ENCODE measurements at regions not wholly inside any gene's neighbourhood (a gene's known extent, or its start where the extent isn't known, plus 50 kb on each side); places are given as distances from the start of the nearest gene placed in this dataset.
"Not testable (repeated sequence)": the region's sequence is repeated elsewhere in the genome, so short reads cannot be mapped to it uniquely, and the experiment has no call there.

- TF ChIP-seq CTCF (IDR thresholded peaks at IDR 0.05; ENCODE audit: low read depth, low read length) = no peak
- DNase-seq (ENCODE audit: low read depth in 2 of 2) = no peak
- no peak overlapping the region for H3K4me3 ChIP-seq (replicated peaks in 1 of 2; ENCODE audit: low read depth in 2 of 2, low read length in 2 of 2)
These were observed 849.2 kb upstream of the HS3ST5 start for GRCh38 chr6:115191989-115192388.

- DNase-seq (ENCODE audit: low read depth in 2 of 2) = no peak
- no peak for TF ChIP-seq CTCF (IDR thresholded peaks at IDR 0.05; ENCODE audit: low read depth, low read length)
- no peak overlapping the region for H3K4me3 ChIP-seq (replicated peaks in 1 of 2; ENCODE audit: low read depth in 2 of 2, low read length in 2 of 2)
These were observed 847.7 kb upstream of the HS3ST5 start for GRCh38 chr6:115190534-115190933.

- not testable (repeated sequence) for DNase-seq (ENCODE audit: low read depth in 2 of 2); H3K4me3 ChIP-seq (replicated peaks in 1 of 2; ENCODE audit: low read depth in 2 of 2, low read length in 2 of 2)
These were observed 832.6 kb upstream of the HS3ST5 start for GRCh38 chr6:115175456-115175855.

- not testable (repeated sequence) for DNase-seq (ENCODE audit: low read depth in 2 of 2); H3K4me3 ChIP-seq (replicated peaks in 1 of 2; ENCODE audit: low read depth in 2 of 2, low read length in 2 of 2)
These were observed 823.1 kb upstream of the HS3ST5 start for GRCh38 chr6:115165912-115166311.

- no peak for TF ChIP-seq CTCF (IDR thresholded peaks at IDR 0.05; ENCODE audit: low read depth, low read length)
These were observed 816.9 kb upstream of the HS3ST5 start for GRCh38 chr6:115159733-115160132.

GRCh38 chr6:115137910-115138309, 795.1 kb upstream of the HS3ST5 start:
- DNase-seq (ENCODE audit: low read depth in 2 of 2) = no peak
- no peak for TF ChIP-seq CTCF (IDR thresholded peaks at IDR 0.05; ENCODE audit: low read depth, low read length)
- no peak overlapping the region for H3K4me3 ChIP-seq (replicated peaks in 1 of 2; ENCODE audit: low read depth in 2 of 2, low read length in 2 of 2)

More at GRCh38 chr6:115159733-115160132, 816.9 kb upstream of the HS3ST5 start:
- H3K4me3 ChIP-seq (replicated peaks in 1 of 2; ENCODE audit: low read depth in 2 of 2, low read length in 2 of 2) = no peak overlapping the region
- no peak for DNase-seq (ENCODE audit: low read depth in 2 of 2)

- TF ChIP-seq CTCF (IDR thresholded peaks at IDR 0.05; ENCODE audit: low read depth, low read length) = no peak
- H3K4me3 ChIP-seq (replicated peaks in 1 of 2; ENCODE audit: low read depth in 2 of 2, low read length in 2 of 2) = no peak overlapping the region
- no peak for DNase-seq (ENCODE audit: low read depth in 2 of 2)
These were observed 791.0 kb upstream of the HS3ST5 start for GRCh38 chr6:115133790-115134189.

- no peak for DNase-seq (ENCODE audit: low read depth in 2 of 2)
- no peak for TF ChIP-seq CTCF (IDR thresholded peaks at IDR 0.05; ENCODE audit: low read depth, low read length)
- H3K4me3 ChIP-seq (replicated peaks in 1 of 2; ENCODE audit: low read depth in 2 of 2, low read length in 2 of 2) = no peak overlapping the region
These were observed 789.1 kb upstream of the HS3ST5 start for GRCh38 chr6:115131709-115132490.

GRCh38 chr6:115121513-115121912, 778.7 kb upstream of the HS3ST5 start:
- not testable (repeated sequence) for H3K4me3 ChIP-seq (replicated peaks in 1 of 2; ENCODE audit: low read depth in 2 of 2, low read length in 2 of 2); DNase-seq (ENCODE audit: low read depth in 2 of 2)

Data from cardiac fibroblast (primary cell).